ENCODE measurements at regions not wholly inside any gene's neighbourhood (a gene's known extent, or its start where the extent isn't known, plus 50 kb on each side); places are given as distances from the start of the nearest gene placed in this dataset.

DNA sequence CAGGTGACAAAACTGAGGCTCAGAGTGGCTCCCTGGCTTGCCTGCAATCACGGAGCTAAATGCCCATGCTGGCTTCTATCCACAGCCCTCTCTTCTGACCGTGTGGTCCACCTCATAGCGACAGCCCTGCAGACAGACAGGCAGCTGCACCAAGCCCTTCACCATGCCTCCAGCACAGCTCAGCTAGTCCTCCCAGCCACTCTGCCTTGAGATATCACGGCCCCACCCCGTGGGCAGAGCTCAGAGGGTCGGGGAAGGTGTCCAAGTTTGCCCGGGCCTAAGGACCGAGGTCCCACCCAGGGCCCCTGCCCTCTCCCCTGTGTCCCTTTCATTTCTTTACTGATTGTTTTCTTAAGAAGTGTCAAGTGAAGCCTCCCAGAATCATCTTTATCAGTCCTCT lies 128.2 kb upstream of the GLI2 start:
- Histone ChIP-seq H3F3A (ENCODE audit: low read length, unreplicated experiment) (no peaks in the 10 kb centered on the region), H3K4me3 (ENCODE audit: low read length) (no peak overlapping the region), H3K27ac (ENCODE audit: low read length) (no peak overlapping the region), H3K4me2 (ENCODE audit: low read length) (no peak overlapping the region), H4K20me1 (ENCODE audit: low read length) (no peaks in the 10 kb centered on the region), H3K9me2 (replicated peaks; ENCODE audit: low read length) (no peaks in the 10 kb centered on the region), H3K27me3 (ENCODE audit: low read length) (no peaks in the 10 kb centered on the region), H3K9me3 (ENCODE audit: low read length) (no peaks in the 10 kb centered on the region), H3K36me3 (ENCODE audit: low read depth, low read length) (no peaks in the 10 kb centered on the region), H3K9ac (ENCODE audit: low read length) (no peak overlapping the region), H3K4me1 (ENCODE audit: insufficient read depth, low read length) (no peaks in the 10 kb centered on the region), H3K79me2 (ENCODE audit: low read length) (no peaks in the 10 kb centered on the region), H2AFZ (ENCODE audit: low read length) (no peak overlapping the region)
- no peak for TF ChIP-seq EZH2phosphoT487 (IDR thresholded peaks at IDR 0.05; ENCODE audit: borderline replicate concordance, low read length)
- TF ChIP-seq, protein P1, sequence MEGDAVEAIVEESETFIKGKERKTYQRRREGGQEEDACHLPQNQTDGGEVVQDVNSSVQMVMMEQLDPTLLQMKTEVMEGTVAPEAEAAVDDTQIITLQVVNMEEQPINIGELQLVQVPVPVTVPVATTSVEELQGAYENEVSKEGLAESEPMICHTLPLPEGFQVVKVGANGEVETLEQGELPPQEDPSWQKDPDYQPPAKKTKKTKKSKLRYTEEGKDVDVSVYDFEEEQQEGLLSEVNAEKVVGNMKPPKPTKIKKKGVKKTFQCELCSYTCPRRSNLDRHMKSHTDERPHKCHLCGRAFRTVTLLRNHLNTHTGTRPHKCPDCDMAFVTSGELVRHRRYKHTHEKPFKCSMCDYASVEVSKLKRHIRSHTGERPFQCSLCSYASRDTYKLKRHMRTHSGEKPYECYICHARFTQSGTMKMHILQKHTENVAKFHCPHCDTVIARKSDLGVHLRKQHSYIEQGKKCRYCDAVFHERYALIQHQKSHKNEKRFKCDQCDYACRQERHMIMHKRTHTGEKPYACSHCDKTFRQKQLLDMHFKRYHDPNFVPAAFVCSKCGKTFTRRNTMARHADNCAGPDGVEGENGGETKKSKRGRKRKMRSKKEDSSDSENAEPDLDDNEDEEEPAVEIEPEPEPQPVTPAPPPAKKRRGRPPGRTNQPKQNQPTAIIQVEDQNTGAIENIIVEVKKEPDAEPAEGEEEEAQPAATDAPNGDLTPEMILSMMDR (conservative IDR thresholded peaks at IDR 0.05; ENCODE audit: low read depth, low read length) = no peak
- no peak for TF ChIP-seq EZH2 (IDR thresholded peaks at IDR 0.05; ENCODE audit: low read length, unreplicated experiment)
- CTCF ChIA-PET = no interaction called here
- no TSS peak for BruUV-seq (replicated peaks)
- ATAC-seq = no peak; the same call in 1 of the 2 replicates
- intact Hi-C loops (cut with micrococcal nuclease) = no loop called here
- POLR2A ChIA-PET (ENCODE audit: unreplicated experiment) = no interaction called here
- DNase-seq = no peak

DNA sequence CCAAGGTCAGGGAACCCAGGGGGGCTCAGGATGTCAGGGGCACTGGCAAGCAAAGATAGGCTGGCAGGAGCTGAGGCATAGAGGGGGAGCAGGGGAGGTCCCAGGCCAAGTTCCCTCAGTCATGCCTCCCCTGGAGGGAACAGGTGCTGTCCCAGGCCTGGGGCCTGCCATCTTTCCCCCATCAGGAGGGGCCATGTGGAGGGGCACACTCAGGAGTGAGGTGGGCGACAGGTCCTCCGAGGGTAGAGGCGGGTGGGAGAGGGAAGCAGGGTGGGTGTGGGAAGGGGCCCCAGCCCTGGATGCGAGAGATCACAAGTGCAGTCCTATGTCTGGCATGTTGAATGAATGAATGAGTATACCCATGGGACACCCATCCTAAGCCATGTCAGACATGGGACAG lies 127.7 kb upstream of the GLI2 start:
- Histone ChIP-seq H3K36me3 (ENCODE audit: low read depth, low read length) (no peaks in the 10 kb centered on the region), H3K4me2 (ENCODE audit: low read length) (no peak overlapping the region), H3K27ac (ENCODE audit: low read length) (no peak overlapping the region), H3K9me2 (replicated peaks; ENCODE audit: low read length) (no peaks in the 10 kb centered on the region), H3K4me1 (ENCODE audit: insufficient read depth, low read length) (no peaks in the 10 kb centered on the region), H3K9ac (ENCODE audit: low read length) (no peak overlapping the region), H3K27me3 (ENCODE audit: low read length) (no peaks in the 10 kb centered on the region), H3K4me3 (ENCODE audit: low read length) (no peak overlapping the region), H4K20me1 (ENCODE audit: low read length) (no peaks in the 10 kb centered on the region), H3K79me2 (ENCODE audit: low read length) (no peaks in the 10 kb centered on the region), H2AFZ (ENCODE audit: low read length) (no peak overlapping the region), H3K9me3 (ENCODE audit: low read length) (no peaks in the 10 kb centered on the region), H3F3A (ENCODE audit: low read length, unreplicated experiment) (no peaks in the 10 kb centered on the region)
- ChIA-PET CTCF (no interaction called here), POLR2A (ENCODE audit: unreplicated experiment) (no interaction called here)
- no TSS peak for BruUV-seq (replicated peaks)
- TF ChIP-seq, protein P1 (conservative IDR thresholded peaks at IDR 0.05; ENCODE audit: low read depth, low read length) = no peak
- TF ChIP-seq EZH2 (IDR thresholded peaks at IDR 0.05; ENCODE audit: low read length, unreplicated experiment) (no peak), EZH2phosphoT487 (IDR thresholded peaks at IDR 0.05; ENCODE audit: borderline replicate concordance, low read length) (no peak)
- intact Hi-C loops (cut with micrococcal nuclease) = no loop called here
- ATAC-seq (no peak), DNase-seq (no peak)

DNA sequence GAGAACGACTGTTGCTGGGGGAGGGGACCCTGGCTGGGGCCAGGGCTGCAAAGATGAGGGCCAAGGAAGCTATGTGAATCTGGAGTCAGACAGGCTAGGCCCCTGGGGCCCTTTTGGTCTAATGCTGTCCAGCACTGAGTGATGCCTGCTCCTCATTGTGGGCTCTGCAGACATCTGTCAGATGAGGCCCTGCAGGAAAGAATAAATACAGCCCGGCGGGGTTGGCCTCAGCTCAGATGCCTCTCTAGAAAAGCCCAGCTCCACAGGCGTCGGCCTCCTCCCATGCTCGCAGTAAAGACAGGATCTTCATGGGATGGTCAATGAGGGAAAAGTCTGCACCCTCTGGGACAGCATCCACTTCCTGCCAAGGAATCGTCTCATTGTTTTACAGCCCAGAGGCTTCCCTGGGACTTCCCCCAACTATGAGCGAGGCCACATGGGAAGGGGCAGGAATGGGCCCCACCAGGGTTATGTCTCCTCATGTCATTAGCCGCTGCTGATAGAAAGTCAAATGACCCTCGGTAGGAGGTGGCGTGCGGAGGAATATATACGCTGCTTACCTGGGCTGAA lies 125.8 kb upstream of the GLI2 start:
- CTCF ChIA-PET = no interaction called here

More for the DNA sequence above, 125.8 kb upstream of the GLI2 start:
- Histone ChIP-seq H3K4me2 (ENCODE audit: low read length) (no peak overlapping the region), H3F3A (ENCODE audit: low read length, unreplicated experiment) (no peaks in the 10 kb centered on the region), H2AFZ (ENCODE audit: low read length) (no peak overlapping the region), H3K9me2 (replicated peaks; ENCODE audit: low read length) (no peaks in the 10 kb centered on the region), H4K20me1 (ENCODE audit: low read length) (no peaks in the 10 kb centered on the region), H3K27ac (ENCODE audit: low read length) (no peak overlapping the region), H3K9me3 (ENCODE audit: low read length) (no peaks in the 10 kb centered on the region), H3K4me1 (ENCODE audit: insufficient read depth, low read length) (no peaks in the 10 kb centered on the region), H3K79me2 (ENCODE audit: low read length) (no peaks in the 10 kb centered on the region), H3K36me3 (ENCODE audit: low read depth, low read length) (no peaks in the 10 kb centered on the region), H3K9ac (ENCODE audit: low read length) (no peak overlapping the region), H3K27me3 (ENCODE audit: low read length) (no peaks in the 10 kb centered on the region), H3K4me3 (ENCODE audit: low read length) (no peak overlapping the region)
- ATAC-seq = no peak
- intact Hi-C loops (cut with micrococcal nuclease) = no loop called here
- no peak for DNase-seq
- no TSS peak for BruUV-seq (replicated peaks)
- POLR2A ChIA-PET (ENCODE audit: unreplicated experiment) = no interaction called here
- TF ChIP-seq EZH2 (IDR thresholded peaks at IDR 0.05; ENCODE audit: low read length, unreplicated experiment) = no peak
- TF ChIP-seq, protein P1 (conservative IDR thresholded peaks at IDR 0.05; ENCODE audit: low read depth, low read length) = no peak
- no peak for TF ChIP-seq EZH2phosphoT487 (IDR thresholded peaks at IDR 0.05; ENCODE audit: borderline replicate concordance, low read length)

Measured in PC-3 (cell line).